IMR-90 (cell line): ENCODE measurements at regions not wholly inside any gene's neighbourhood (a gene's known extent, or its start where the extent isn't known, plus 50 kb on each side); places are given as distances from the start of the nearest gene placed in this dataset.

Experiments
- ATAC-seq: fragments of 200-7000 bp; cut with Tn5 transposase; 2 replicates; pipeline ENCODE4 v1.9.1; 2020; ENCODE audit warnings: low read depth, mild to moderate bottlenecking, moderate library complexity
- BruUV-seq: library from RNA; stranded (reverse); fragments of 400-500 nt; replicated peaks from 2 replicates; lab custom pipeline; 2021; lab: Mats Ljungman, UMichigan
- CTCF ChIA-PET: fragments of 300-600 bp; formaldehyde crosslinking; extraction: SDS; loops from one replicate; lab custom pipeline; 2021; ENCODE audit warnings: antibody characterized with exemption; lab: Yijun Ruan, JAX
- POLR2A ChIA-PET: fragments of 300-600 bp; sonication (Branson Sonifier 250); formaldehyde crosslinking; loops from one replicate; lab custom pipeline; 2022; ENCODE audit warnings: antibody characterized with exemption; ENCODE audit not compliant: unreplicated experiment; lab: Charles Lee
- DNase-seq: peaks from one replicate; pipeline ENCODE4 v3.0.0; 2013
- H2AFZ ChIP-seq: replicated peaks from 2 replicates; pipeline ENCODE3; 2013; ENCODE audit warnings: low read length, mild to moderate bottlenecking; ENCODE audit not compliant: poor library complexity
- H2AK5ac ChIP-seq: 2 replicates; pipeline ENCODE4 v1.6.1; 2013; ENCODE audit warnings: low read depth, low read length, inconsistent platforms
- H2AK9ac ChIP-seq: replicated peaks from 2 replicates; pipeline ENCODE3; 2013; ENCODE audit warnings: mild to moderate bottlenecking, low read depth, low read length, moderate library complexity; ENCODE audit not compliant: poor library complexity
- H2BK120ac ChIP-seq: 2 replicates; pipeline ENCODE4 v1.6.1; 2013; ENCODE audit warnings: low read depth, low read length, inconsistent platforms
- H2BK15ac ChIP-seq: 3 replicates; pipeline ENCODE4 v1.6.1; 2013; ENCODE audit warnings: low read depth, low read length, inconsistent platforms
- H2BK20ac ChIP-seq: 2 replicates; pipeline ENCODE4 v1.6.1; 2013; ENCODE audit warnings: low read depth, mild to moderate bottlenecking, inconsistent platforms, low read length, moderate library complexity
- H2BK5ac ChIP-seq: 2 replicates; pipeline ENCODE4 v1.6.1; 2013; ENCODE audit warnings: mild to moderate bottlenecking, low read depth, low read length, inconsistent platforms; ENCODE audit not compliant: poor library complexity, severe bottlenecking
- H3K14ac ChIP-seq: replicated peaks from 2 replicates; pipeline ENCODE4 v1.6.1; 2013; ENCODE audit warnings: low read depth, low read length, inconsistent platforms
- H3K18ac ChIP-seq: 2 replicates; pipeline ENCODE4 v1.6.1; 2013; ENCODE audit warnings: low read depth, low read length, control low read depth
- H3K23ac ChIP-seq: 2 replicates; pipeline ENCODE4 v1.6.1; 2013; ENCODE audit warnings: low read depth, low read length, inconsistent platforms
- H3K27ac ChIP-seq: 2 replicates; pipeline ENCODE4 v1.5.1; 2013; ENCODE audit warnings: mild to moderate bottlenecking, control low read depth, low read length; ENCODE audit not compliant: insufficient read depth
- H3K27me3 ChIP-seq: 2 replicates; pipeline ENCODE4 v1.6.1; 2013; ENCODE audit warnings: low read length; ENCODE audit not compliant: control insufficient read depth, insufficient read depth
- H3K36me3 ChIP-seq: 2 replicates; pipeline ENCODE4 v1.6.1; 2013; ENCODE audit warnings: low read length, mixed read lengths; ENCODE audit not compliant: control insufficient read depth, insufficient read depth
- H3K4ac ChIP-seq: 2 replicates; pipeline ENCODE4 v1.6.1; 2013; ENCODE audit warnings: low read depth, low read length, inconsistent platforms
- H3K4me1 ChIP-seq: 2 replicates; pipeline ENCODE4 v1.6.1; 2013; ENCODE audit warnings: low read length, mixed read lengths; ENCODE audit not compliant: control insufficient read depth, insufficient read depth
- H3K4me2 ChIP-seq: 2 replicates; pipeline ENCODE4 v1.6.1; 2013; ENCODE audit warnings: low read depth, mild to moderate bottlenecking, control low read depth, low read length, moderate library complexity
- H3K4me3 ChIP-seq: 2 replicates; pipeline ENCODE4 v1.5.1; 2013; ENCODE audit warnings: low read depth, mild to moderate bottlenecking, control low read depth, low read length, moderate library complexity; ENCODE audit not compliant: insufficient read depth
- H3K56ac ChIP-seq: 2 replicates; pipeline ENCODE4 v1.6.1; 2013; ENCODE audit warnings: low read length, inconsistent platforms; ENCODE audit not compliant: insufficient read depth; ENCODE audit errors: extremely low read depth
- H3K79me1 ChIP-seq, 2 experiments: 2 replicates each; pipeline ENCODE4 v1.6.1; 2013; ENCODE audit warnings: low read length in 2 of 2, inconsistent platforms in 1 of 2, low read depth in 1 of 2
- H3K9ac ChIP-seq: 2 replicates; pipeline ENCODE4 v1.6.1; 2013; ENCODE audit warnings: low read depth, low read length, control low read depth
- H3K9me1 ChIP-seq: 2 replicates; pipeline ENCODE4 v1.6.1; 2013; ENCODE audit warnings: low read length, inconsistent platforms; ENCODE audit not compliant: insufficient read depth
- H3K9me3 ChIP-seq: 2 replicates; pipeline ENCODE4 v1.6.1; 2013; ENCODE audit warnings: low read length; ENCODE audit not compliant: control insufficient read depth, insufficient read depth
- H4K20me1 ChIP-seq: 2 replicates; pipeline ENCODE4 v1.6.1; 2013; ENCODE audit warnings: low read length, inconsistent platforms; ENCODE audit not compliant: insufficient read depth
- H4K5ac ChIP-seq: 2 replicates; pipeline ENCODE4 v1.6.1; 2013; ENCODE audit warnings: mild to moderate bottlenecking, low read depth, low read length, control low read depth
- H4K8ac ChIP-seq, 2 experiments: 2 replicates each; pipeline ENCODE4 v1.6.1; 2013; ENCODE audit warnings: low read depth in 2 of 2, low read length in 2 of 2, control low read depth in 1 of 2, inconsistent platforms in 1 of 2
- H4K91ac ChIP-seq: 2 replicates; pipeline ENCODE4 v1.6.1; 2013; ENCODE audit warnings: low read depth, low read length, inconsistent platforms; ENCODE audit not compliant: insufficient read depth
- CHD1 ChIP-seq: IDR thresholded peaks from 2 replicates; pipeline ENCODE4 v1.6.1; 2012; ENCODE audit warnings: low read depth, low read length, improper control_type of control experiment
- RCOR1 ChIP-seq: IDR thresholded peaks from 2 replicates; pipeline ENCODE4 v1.6.1; 2012; ENCODE audit warnings: mild to moderate bottlenecking, low read length, improper control_type of control experiment; ENCODE audit not compliant: insufficient replicate concordance
- WGBS, 2 experiments: methylation state at CpG; one replicate each; pipeline versions ENCODE4 v1.1.5 to v1.1.7; 2013; ENCODE audit warnings: missing lambda C conversion rate in 2 of 2; ENCODE audit not compliant: insufficient read length in 1 of 2; ENCODE audit errors: extremely low coverage in 2 of 2; 5-methylcytosine and 5-hydroxymethylcytosine counted together
- dilution Hi-C: fragments of 300-500 bp; cut with HindIII; formaldehyde crosslinking; loops from one replicate; pipeline ENCODE4 v1.14.3; 2018; ENCODE audit warnings: low sequenced_read_pairs; ENCODE audit not compliant: unreplicated experiment
- in situ Hi-C: fragments of 300-500 bp; cut with MboI; formaldehyde crosslinking; loops from 3 replicates; pipeline ENCODE4 v1.14.3; 2019; ENCODE audit warnings: low sequenced_read_pairs, inconsistent platforms, mixed read lengths
- intact Hi-C: fragments of 100-400 bp; cut with micrococcal nuclease; formaldehyde crosslinking; loops from 2 replicates; pipeline ENCODE4 v1.10.0; 2022

GRCh38 chr4:34935739-34936138 lies 1308.6 kb downstream of the ARAP2 start:
- no CpG with 5 or more reads among the region's 1 CpG for WGBS, 2 experiments
- no peak overlapping the region for H2AK9ac ChIP-seq
- CTCF ChIA-PET = no interaction called here

More at GRCh38 chr4:34935739-34936138, 1308.6 kb downstream of the ARAP2 start:
- H3K9ac ChIP-seq = no peak overlapping the region
- dilution Hi-C loops (no loop called here), in situ Hi-C loops (no loop called here), intact Hi-C loops (no loop called here)
- no peak overlapping the region for H2BK120ac ChIP-seq
- no peak overlapping the region for H2BK20ac ChIP-seq
- H3K27me3 ChIP-seq = no peaks in the 10 kb centered on the region
- no peak overlapping the region for H3K27ac ChIP-seq
- H4K5ac ChIP-seq = no peak overlapping the region
- no peak for DNase-seq
- H3K9me3 ChIP-seq = peaks cover 5% of the 10 kb centered on the region; the same call in 1 of the 2 replicates
- no peak overlapping the region for H2AFZ ChIP-seq
- no peak overlapping the region for H3K4ac ChIP-seq
- H3K4me3 ChIP-seq = no peak overlapping the region
- no peak overlapping the region for H3K23ac ChIP-seq
- no peaks in the 10 kb centered on the region for H3K9me1 ChIP-seq
- H4K8ac ChIP-seq = no peak overlapping the region
- H3K14ac ChIP-seq = no peak overlapping the region
- no peaks in the 10 kb centered on the region for H3K36me3 ChIP-seq
- BruUV-seq = no TSS peak
- no peak overlapping the region for H3K4me2 ChIP-seq
- no peak overlapping the region for H3K56ac ChIP-seq
- H2AK5ac ChIP-seq = no peak overlapping the region
- ATAC-seq = no peak
- H4K20me1 ChIP-seq = no peaks in the 10 kb centered on the region
- no peak overlapping the region for H4K91ac ChIP-seq
- TF ChIP-seq RCOR1 = no peak
- TF ChIP-seq CHD1 = no peak
- H3K4me1 ChIP-seq = no peaks in the 10 kb centered on the region
- no peak overlapping the region for H2BK5ac ChIP-seq
- H3K79me1 ChIP-seq = no peaks in the 10 kb centered on the region
- H2BK15ac ChIP-seq = no peak overlapping the region
- H3K18ac ChIP-seq = no peak overlapping the region
- POLR2A ChIA-PET = no interaction called here
